GM12878 (cell line): ENCODE measurements at regions not wholly inside any gene's neighbourhood (a gene's known extent, or its start where the extent isn't known, plus 50 kb on each side); places are given as distances from the start of the nearest gene placed in this dataset.

Experiments used
- CHD4 ChIP-seq: fragments of 200-600 bp; sonication (generic); IDR thresholded peaks from 2 replicates; pipeline ENCODE4 v1.6.1; 2016; ENCODE audit warnings: mild to moderate bottlenecking
- ESRRA ChIP-seq: IDR thresholded peaks from 2 replicates; pipeline ENCODE4 v1.6.1; 2012; ENCODE audit warnings: mild to moderate bottlenecking, low read length, improper control_type of control experiment
- NFYB ChIP-seq: IDR thresholded peaks from 2 replicates; pipeline ENCODE4 v1.6.1; 2011; ENCODE audit warnings: low read depth, mild to moderate bottlenecking, low read length, improper control_type of control experiment, moderate library complexity; ENCODE audit not compliant: insufficient read depth
- NR2C2 ChIP-seq: IDR thresholded peaks from 2 replicates; pipeline ENCODE4 v1.6.1; 2011; ENCODE audit warnings: borderline replicate concordance, low read depth; ENCODE audit not compliant: control insufficient read depth, insufficient read length
- POLR2A ChIP-seq: IDR thresholded peaks from 2 replicates; pipeline ENCODE4 v1.6.1; 2011; ENCODE audit warnings: low read depth, mild to moderate bottlenecking, low read length
- POLR2AphosphoS5 ChIP-seq: IDR thresholded peaks from 2 replicates; pipeline ENCODE4 v1.6.1; 2011; ENCODE audit warnings: mild to moderate bottlenecking, low read length, inconsistent platforms
- RAD21 ChIP-seq: IDR thresholded peaks from 2 replicates; pipeline ENCODE4 v1.6.1; 2011; ENCODE audit warnings: mild to moderate bottlenecking, low read depth, low read length, moderate library complexity; ENCODE audit not compliant: insufficient read depth
- RFX5 ChIP-seq: IDR thresholded peaks from 2 replicates; pipeline ENCODE4 v1.6.1; 2011; ENCODE audit warnings: low read depth, low read length, improper control_type of control experiment
- SIN3A ChIP-seq: IDR thresholded peaks from 2 replicates; pipeline ENCODE4 v1.6.1; 2012; ENCODE audit warnings: low read depth, low read length, improper control_type of control experiment
- ZNF384 ChIP-seq: IDR thresholded peaks from 2 replicates; pipeline ENCODE4 v1.6.1; 2012; ENCODE audit warnings: low read depth, mild to moderate bottlenecking, low read length, improper control_type of control experiment, borderline replicate concordance
- TF ChIP-seq, protein P1 (sequence below), 3 experiments: IDR thresholded peaks in 2 of 3; conservative IDR thresholded peaks in 1 of 3; 2 replicates each; pipeline ENCODE4 v1.5.1; 2011; ENCODE audit warnings: low read depth in 3 of 3, low read length in 3 of 3, mild to moderate bottlenecking in 3 of 3, control low read depth in 2 of 3, moderate library complexity in 2 of 3, inconsistent platforms in 1 of 3, mixed read lengths in 1 of 3; ENCODE audit not compliant: control insufficient read depth in 2 of 3, insufficient read depth in 1 of 3; ENCODE audit errors: extremely low read depth in 1 of 3

DNA sequence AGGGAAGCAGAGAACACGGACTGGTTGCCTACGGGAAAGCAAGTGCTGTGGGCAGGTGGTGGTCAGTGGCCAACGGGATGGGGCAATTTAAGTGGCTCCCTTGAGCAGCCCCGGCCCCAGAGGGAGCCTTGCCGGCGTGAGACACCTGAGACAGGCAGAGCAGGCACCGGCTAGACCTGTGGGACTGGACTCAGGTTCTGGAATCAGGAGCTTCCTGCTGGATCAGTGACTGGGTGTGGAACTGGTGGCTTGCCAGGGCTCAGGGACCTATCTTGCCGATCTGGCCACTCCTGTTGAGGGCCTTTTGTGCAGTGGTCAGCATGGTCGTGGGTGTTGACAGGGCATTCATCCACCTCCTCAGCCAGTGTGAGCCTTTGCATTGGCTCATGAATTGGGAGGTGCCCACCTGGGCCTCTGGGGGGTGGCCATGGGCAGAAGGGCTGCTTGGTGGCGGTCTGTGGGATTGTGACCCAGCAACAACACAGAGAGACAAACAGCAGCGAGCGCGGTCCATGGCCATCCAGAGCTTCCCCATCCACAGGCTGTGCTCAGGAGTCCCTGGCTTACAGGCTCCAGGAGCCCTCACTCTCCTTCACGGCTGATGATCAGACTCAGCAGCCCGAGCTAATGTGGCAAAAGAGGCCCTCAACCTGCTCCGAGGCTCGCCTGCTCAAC lies 85.4 kb upstream of the ZNF516 start:
- TF ChIP-seq CHD4 (no peak), SIN3A (no peak), NFYB (no peak), ZNF384 (no peak), POLR2AphosphoS5 (no peak), POLR2A (no peak), ESRRA (no peak), NR2C2 (no peak), RFX5 (no peak), RAD21 (no peak)
- TF ChIP-seq, protein P1, sequence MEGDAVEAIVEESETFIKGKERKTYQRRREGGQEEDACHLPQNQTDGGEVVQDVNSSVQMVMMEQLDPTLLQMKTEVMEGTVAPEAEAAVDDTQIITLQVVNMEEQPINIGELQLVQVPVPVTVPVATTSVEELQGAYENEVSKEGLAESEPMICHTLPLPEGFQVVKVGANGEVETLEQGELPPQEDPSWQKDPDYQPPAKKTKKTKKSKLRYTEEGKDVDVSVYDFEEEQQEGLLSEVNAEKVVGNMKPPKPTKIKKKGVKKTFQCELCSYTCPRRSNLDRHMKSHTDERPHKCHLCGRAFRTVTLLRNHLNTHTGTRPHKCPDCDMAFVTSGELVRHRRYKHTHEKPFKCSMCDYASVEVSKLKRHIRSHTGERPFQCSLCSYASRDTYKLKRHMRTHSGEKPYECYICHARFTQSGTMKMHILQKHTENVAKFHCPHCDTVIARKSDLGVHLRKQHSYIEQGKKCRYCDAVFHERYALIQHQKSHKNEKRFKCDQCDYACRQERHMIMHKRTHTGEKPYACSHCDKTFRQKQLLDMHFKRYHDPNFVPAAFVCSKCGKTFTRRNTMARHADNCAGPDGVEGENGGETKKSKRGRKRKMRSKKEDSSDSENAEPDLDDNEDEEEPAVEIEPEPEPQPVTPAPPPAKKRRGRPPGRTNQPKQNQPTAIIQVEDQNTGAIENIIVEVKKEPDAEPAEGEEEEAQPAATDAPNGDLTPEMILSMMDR (IDR thresholded peaks at IDR 0.05 in 2 of 3, conservative IDR thresholded peaks at IDR 0.05 in 1 of 3; ENCODE audit: control insufficient read depth in 2 of 3, extremely low read depth in 1 of 3, insufficient read depth in 1 of 3, low read depth in 3 of 3, low read length in 3 of 3): no peak
